HG02759 (cell line): ENCODE measurements at regions not wholly inside any gene's neighbourhood (a gene's known extent, or its start where the extent isn't known, plus 50 kb on each side); places are given as distances from the start of the nearest gene placed in this dataset.
"Not testable (repeated sequence)": the region's sequence is repeated elsewhere in the genome, so short reads cannot be mapped to it uniquely, and the experiment has no call there.

Experiments used
- ATAC-seq: cut with Tn5 transposase; IDR thresholded peaks from one replicate; pipeline ENCODE4 v1.9.1; 2021; ENCODE audit warnings: mild to moderate bottlenecking, moderate library complexity; ENCODE audit not compliant: unreplicated experiment

GRCh38 chr10:60479305-60480020 is 89.8 kb upstream of the ANK3 start:
- ATAC-seq: no peak

GRCh38 chr10:60476451-60476850 is 86.8 kb upstream of the ANK3 start:
- ATAC-seq: no peak

GRCh38 chr10:60473557-60473956 is 83.9 kb upstream of the ANK3 start:
- no peak for ATAC-seq

DNA sequence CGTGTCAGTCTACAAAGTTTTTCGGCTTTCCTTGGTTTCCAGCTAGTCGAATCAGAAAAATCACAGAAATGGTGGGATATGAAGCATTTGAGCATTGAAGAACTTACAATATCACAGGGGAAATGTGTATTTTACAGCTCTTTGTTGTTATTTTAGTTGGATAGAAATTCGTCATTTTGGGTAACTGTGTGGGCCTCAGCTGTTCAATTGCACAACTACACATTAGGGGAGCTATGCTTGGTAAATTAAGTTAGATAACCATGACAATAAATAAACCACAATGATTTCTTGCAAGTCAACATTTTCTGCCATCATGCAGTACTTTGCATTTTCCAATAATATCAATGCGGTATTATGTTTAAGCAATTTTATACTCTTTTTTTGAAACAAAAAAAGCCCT is 80.4 kb upstream of the ANK3 start:
- ATAC-seq: no peak

- ATAC-seq: not testable (repeated sequence)
Measured at GRCh38 chr10:60469147-60469546, 79.5 kb upstream of the ANK3 start.

DNA sequence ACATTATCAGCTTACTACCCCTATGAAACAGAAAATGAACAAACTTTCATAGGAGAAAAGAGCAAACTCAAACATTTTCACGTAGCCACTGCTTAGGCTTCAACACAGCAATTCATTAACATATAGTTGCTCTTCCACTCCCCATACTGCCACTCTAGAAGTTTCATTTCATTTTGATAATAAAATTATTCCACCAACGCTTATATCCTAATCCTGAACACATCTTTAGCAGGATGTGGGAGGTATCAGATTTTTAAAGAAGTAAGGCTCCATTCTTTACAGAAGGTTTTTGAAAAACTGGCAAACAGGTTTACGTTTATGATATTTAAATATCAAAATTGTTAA is 77.5 kb upstream of the ANK3 start:
- ATAC-seq: no peak

DNA sequence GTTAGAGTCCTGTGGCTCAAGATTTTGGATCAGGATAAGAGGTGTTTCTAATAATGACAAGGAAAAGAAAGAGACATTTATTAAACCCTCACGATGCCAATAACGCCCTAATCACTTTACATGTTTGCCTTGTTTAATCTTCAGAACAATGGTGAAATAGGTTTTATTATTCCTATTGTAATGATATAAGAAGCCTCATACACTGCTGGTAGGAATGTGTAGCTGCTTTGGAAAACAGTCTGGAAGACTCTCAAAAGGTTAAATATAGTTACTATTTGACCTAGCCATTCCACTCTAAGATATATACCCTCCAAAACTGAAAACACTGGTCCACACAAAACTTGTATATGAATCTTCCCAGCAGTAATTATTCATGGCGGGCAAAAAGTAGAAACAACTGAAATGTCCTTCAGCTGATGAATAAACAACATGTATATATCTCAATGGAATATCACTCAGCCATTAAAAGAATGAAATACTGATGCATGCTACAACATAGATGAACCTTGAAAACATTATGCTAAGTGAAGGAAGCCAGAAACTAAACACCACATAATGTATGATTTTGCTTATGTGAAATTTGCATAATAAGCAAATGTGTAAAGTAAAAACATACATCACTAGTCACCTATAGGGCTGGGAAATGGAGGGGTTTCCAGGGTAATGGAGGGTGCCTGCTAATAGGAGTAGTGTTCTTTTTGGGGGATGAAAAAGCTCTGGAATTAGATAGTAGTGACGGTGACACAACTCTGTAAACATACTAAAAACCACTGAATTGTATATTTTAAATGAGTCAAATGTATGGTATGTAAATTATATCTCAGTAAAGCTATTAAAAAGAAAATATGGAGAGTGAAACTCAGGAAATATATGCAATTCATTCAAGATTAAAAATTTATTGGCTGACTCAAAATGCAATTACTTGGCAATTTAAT is 76.9 kb upstream of the ANK3 start:
- ATAC-seq: no peak

DNA sequence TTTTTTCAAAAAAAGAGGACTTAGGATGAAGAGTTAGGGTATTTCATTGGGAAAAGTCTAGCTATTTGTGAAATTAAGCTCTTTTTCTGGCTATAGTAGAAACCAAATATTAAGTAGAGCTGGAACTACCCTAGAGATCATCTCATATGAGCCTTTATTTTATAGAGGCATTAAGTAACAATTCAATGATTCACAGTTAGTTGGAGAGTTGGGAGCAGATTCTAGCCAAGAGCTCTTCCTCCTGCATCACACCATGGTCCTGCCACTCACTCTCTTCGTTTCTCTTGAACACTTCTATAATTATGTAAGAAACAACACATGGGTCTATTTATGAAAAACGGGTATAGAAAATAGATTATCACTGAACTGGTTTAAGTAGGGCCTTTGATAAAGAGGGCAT is 76.1 kb upstream of the ANK3 start:
- no peak for ATAC-seq

GRCh38 chr10:60464659-60465058 is 75.0 kb upstream of the ANK3 start:
- no peak for ATAC-seq

- ATAC-seq: no peak
Measured at GRCh38 chr10:60463746-60464145, 74.1 kb upstream of the ANK3 start.

DNA sequence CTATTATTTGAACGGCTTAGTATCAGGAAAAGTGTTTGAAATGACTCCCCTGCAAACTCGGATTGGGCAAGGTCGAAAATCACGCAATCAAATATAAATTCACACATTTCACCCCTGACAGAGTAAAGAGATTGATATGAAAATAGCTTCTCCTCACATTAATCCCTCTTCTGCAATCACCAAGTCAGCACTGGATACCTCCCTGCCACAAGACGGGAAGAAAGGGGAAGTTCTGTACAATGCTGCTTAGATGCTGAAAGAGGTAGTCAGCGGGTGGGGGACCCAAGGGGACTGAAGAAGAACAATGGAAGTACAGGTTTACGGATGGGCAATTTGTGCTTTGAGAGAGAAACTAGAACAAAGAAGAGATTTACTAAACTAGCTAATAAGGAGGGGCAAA is 72.0 kb upstream of the ANK3 start:
- no peak for ATAC-seq

- no peak for ATAC-seq
Measured at GRCh38 chr10:60459701-60460457, 70.2 kb upstream of the ANK3 start.

DNA sequence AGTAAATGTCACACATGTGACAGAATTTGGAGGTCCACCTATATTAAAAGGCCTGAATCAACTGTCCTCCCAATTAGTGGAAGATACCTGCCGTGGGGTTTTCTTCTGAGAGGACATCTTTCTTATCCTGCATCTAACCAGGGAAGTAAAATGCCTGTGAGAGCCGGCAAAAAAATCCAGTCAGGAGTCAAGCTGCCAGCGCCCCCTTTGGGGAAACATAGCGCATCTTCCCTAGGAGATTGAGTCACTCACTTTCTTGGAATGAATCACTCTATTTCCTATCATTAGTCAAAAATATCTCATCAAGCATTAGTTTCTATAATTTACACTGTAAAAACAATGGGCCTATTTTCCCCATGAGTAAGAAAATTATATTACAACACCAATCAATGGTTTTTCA is 66.4 kb upstream of the ANK3 start:
- ATAC-seq: no peak

DNA sequence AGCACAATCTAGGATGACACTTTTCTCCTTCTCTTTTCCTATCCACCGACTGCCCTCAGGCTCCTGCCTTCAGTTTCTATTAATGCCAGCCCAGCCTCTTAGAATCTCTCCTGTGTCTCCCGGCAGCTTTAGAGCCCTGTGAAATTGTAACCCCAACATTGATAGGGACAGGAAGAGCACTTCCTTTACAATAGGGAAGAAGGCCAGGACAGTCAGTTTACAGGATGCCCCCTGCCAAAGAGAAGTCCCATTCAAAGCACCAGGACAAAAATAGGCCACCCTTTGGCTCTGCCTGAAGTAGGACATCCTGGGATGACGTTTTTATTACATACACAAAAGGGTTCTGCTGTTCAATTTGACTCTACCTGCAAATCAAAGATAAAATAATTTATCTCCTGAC is 64.7 kb upstream of the ANK3 start:
- no peak for ATAC-seq

DNA sequence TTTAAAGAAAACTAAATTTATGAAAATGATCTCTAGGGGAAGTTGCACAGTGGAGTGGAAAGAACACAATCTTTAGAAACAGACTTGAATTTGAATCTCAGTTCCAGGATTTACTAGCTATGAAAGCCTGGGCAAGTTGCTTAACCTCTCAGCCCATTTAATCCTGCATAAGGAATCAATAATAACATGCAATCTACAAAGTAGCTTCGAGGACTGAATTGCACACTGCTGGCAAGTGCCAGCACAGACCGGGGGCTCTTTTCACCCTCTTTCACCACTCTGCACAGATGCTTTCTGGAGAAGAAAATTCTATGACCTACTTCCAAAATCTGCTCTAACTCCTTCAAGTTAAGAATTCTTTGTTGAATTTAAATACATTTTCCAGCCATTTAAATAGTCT is 63.4 kb upstream of the ANK3 start:
- no peak for ATAC-seq

DNA sequence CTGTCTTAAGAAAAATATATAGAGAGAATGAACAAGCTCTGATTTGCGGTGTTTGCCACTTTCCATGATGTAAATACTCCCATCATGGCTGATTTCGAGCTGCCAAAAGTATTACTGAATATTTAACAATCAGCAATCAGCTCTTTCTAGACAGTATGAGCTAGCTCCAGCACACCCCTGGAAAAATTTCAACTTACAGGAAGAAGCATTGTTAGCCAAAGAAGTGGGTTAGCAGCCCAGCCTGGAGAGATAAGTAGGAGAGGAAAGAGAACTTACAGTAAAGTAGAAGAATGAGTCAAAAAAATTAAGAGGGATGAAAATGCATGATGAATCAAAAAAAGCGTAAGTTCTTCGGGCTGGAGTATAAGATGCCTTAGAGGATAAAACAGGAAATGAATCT is 60.6 kb upstream of the ANK3 start:
- no peak for ATAC-seq

DNA sequence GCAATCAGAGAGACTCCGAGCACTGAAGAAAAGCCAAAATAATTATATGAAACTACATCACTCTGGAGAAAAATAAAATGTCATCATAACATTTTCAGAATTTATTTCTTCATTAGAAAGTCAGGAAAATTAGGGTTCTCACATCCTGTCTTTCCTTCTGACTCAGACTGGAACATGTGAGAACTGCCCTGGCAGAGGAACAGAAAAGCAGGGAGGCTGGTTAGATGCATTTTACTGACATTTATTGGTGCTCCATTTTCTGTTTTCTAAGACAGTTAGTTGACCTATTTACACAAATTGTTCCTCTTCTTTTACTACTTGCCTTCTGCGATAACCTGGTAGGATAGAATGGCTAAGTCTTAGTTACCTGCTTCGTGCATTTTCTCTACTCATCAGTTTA is 58.6 kb upstream of the ANK3 start:
- no peak for ATAC-seq

DNA sequence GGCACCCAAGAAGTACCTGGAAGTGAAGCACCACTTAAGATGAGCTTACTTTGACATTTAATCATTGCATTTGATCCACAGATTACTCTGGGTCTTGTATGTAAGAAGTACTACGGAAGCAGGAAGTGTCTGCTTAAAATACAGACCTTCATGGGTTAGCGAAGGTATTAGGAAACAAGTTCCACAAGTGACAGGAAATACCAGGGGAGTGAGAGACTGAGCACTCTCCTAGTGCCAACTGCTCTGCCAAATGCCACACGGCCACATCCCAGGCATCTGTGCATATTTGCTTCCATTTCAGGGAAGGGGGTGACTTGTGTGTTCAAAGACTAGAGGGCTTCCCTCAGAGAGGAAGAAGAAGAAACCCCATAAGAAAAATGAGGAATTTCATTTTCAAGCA is 57.2 kb upstream of the ANK3 start:
- no peak for ATAC-seq

DNA sequence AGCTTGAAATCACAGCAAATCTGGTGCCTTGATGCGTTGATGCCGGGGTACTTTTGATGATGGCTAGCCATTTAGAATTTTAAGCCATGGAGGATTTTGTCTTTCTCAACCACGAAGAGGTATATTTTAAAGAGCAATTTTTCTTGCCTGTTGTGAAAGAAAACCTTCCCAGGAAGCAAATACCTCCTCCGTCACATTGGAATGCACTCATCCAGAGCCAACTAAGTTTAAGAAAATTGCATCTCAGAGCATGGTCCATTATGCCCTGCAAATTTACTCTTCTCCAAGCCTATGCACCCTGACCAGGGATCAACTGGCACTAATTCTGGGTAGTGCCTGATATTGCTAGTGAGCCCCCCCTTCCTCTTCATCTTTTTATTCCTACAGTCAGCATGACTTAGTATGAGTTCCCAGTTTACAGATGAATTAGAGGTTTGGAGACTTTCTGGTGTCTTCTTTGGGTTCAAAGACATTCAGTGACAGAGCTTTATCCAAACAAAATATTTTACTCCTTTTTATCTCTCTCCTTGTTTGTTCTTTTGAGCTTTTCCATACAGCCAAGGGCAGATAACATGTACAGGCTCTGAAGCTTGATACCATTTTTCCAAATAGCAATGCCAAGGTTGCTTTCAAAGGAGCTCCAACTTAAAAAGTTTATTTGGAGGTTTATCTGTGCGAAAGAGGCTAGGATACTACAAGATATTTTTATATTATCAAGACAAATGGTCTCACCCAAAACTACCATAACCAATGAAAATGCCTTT is 56.6 kb upstream of the ANK3 start:
- ATAC-seq: no peak

GRCh38 chr10:60444494-60445064 is 54.9 kb upstream of the ANK3 start:
- ATAC-seq: no peak

DNA sequence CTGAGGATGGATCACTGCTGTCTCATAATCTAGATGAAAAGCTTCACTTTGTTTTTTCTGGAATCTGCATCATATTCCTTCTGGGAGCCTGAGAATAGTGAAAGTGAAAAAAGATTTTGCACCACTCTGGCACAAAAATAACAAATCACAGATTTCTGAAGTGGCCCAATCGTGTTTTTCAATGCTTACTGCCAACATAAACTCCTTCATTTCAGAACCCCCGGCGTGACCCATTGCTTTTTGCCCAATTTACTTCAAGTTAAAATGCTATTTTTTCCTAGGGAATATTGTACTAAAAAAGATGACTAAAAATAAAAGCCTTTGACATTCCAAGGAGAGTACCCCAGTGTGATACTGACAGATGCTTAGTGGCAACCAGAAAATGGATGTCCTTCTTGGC is 53.7 kb upstream of the ANK3 start:
- no peak for ATAC-seq
